ENCODE measurements at regions not wholly inside any gene's neighbourhood (a gene's known extent, or its start where the extent isn't known, plus 50 kb on each side); places are given as distances from the start of the nearest gene placed in this dataset.

- no peak for DNase-seq
These were observed 84.9 kb upstream of the DIO3 start for GRCh38 chr14:101476258-101476915.

GRCh38 chr14:101476916-101477553 is 84.3 kb upstream of the DIO3 start:
- DNase-seq: no peak

- no peak for DNase-seq
These were observed 83.6 kb upstream of the DIO3 start for GRCh38 chr14:101477648-101478047.

GRCh38 chr14:101478096-101478495 is 83.2 kb upstream of the DIO3 start:
- DNase-seq: no peak

GRCh38 chr14:101478796-101479410 is 82.4 kb upstream of the DIO3 start:
- no peak for DNase-seq

GRCh38 chr14:101480022-101480746 is 81.1 kb upstream of the DIO3 start:
- DNase-seq: no peak

GRCh38 chr14:101480747-101481530 is 80.4 kb upstream of the DIO3 start:
- DNase-seq: no peak

- no peak for DNase-seq
These were observed 79.7 kb upstream of the DIO3 start for GRCh38 chr14:101481557-101481956.

GRCh38 chr14:101482066-101482465 is 79.2 kb upstream of the DIO3 start:
- no peak for DNase-seq

- no peak for DNase-seq
These were observed 77.5 kb upstream of the DIO3 start for GRCh38 chr14:101483829-101484228.

GRCh38 chr14:101489092-101489760 is 72.1 kb upstream of the DIO3 start:
- no peak for DNase-seq

GRCh38 chr14:101490771-101491170 is 70.5 kb upstream of the DIO3 start:
- DNase-seq: no peak

GRCh38 chr14:101491841-101492240 is 69.5 kb upstream of the DIO3 start:
- no peak for DNase-seq

- no peak for DNase-seq
These were observed 68.6 kb upstream of the DIO3 start for GRCh38 chr14:101492716-101493115.

GRCh38 chr14:101494826-101495225 is 66.5 kb upstream of the DIO3 start:
- no peak for DNase-seq

- no peak for DNase-seq
These were observed 66.0 kb upstream of the DIO3 start for GRCh38 chr14:101495284-101495683.

- DNase-seq: no peak
These were observed 65.2 kb upstream of the DIO3 start for GRCh38 chr14:101495827-101496775.

- DNase-seq: no peak
These were observed 64.3 kb upstream of the DIO3 start for GRCh38 chr14:101496776-101497683.

- no peak for DNase-seq
These were observed 63.4 kb upstream of the DIO3 start for GRCh38 chr14:101497684-101498525.
